ENCODE measurements at regions not wholly inside any gene's neighbourhood (a gene's known extent, or its start where the extent isn't known, plus 50 kb on each side); places are given as distances from the start of the nearest gene placed in this dataset.

DNA sequence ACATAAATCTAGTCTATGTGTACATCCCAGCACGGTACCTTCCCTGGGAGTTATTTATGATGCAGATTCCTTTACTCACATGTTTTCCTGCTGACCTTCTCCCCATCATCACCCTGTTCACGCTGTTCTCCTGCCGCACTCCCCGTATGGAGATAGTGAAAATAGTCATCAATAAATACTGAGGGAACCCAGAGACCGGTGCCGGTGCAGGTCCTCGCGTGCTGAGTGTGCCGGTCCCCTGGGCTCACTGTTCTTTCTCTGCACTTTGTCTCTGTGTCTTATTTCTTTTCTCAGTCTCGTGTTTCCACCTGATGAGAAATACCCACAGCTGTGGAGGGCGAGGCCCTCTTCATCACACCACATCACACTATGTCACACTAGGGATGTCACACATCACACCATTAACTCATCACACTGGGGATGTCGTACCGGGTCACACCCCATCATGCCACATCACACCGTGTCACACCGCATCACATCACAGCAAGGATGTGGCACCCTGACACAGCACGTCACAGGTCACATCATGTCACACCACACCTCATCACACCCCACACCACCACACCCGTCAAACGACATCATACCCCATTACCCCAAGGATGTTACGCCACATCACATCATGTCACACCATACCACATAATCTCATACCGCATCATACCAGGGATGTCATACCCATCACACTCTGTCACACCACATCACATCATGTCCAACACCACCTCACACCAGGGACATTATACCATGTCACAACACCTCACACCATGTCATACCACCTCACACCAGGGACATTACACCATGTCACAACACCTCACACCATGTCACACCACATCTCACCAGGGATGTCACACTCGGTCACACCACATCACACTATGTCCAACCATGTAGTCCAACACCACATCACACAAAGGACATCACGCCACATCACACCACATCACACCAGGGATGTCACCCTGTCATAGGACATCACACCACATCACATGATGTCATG, 207.0 kb downstream of the TMEM121 start:
- TF ChIP-seq POLR2A (IDR thresholded peaks at IDR 0.05) (no peak), EP300 (IDR thresholded peaks at IDR 0.05) (no peak)

Data from stomach (tissue), 4 donors.